GM18520 (cell line): ENCODE measurements at regions not wholly inside any gene's neighbourhood (a gene's known extent, or its start where the extent isn't known, plus 50 kb on each side); places are given as distances from the start of the nearest gene placed in this dataset.
"Not testable (repeated sequence)": the region's sequence is repeated elsewhere in the genome, so short reads cannot be mapped to it uniquely, and the experiment has no call there.

Source experiments
- ATAC-seq: cut with Tn5 transposase; IDR thresholded peaks from one replicate; pipeline ENCODE4 v1.9.1; 2021; ENCODE audit not compliant: unreplicated experiment

DNA sequence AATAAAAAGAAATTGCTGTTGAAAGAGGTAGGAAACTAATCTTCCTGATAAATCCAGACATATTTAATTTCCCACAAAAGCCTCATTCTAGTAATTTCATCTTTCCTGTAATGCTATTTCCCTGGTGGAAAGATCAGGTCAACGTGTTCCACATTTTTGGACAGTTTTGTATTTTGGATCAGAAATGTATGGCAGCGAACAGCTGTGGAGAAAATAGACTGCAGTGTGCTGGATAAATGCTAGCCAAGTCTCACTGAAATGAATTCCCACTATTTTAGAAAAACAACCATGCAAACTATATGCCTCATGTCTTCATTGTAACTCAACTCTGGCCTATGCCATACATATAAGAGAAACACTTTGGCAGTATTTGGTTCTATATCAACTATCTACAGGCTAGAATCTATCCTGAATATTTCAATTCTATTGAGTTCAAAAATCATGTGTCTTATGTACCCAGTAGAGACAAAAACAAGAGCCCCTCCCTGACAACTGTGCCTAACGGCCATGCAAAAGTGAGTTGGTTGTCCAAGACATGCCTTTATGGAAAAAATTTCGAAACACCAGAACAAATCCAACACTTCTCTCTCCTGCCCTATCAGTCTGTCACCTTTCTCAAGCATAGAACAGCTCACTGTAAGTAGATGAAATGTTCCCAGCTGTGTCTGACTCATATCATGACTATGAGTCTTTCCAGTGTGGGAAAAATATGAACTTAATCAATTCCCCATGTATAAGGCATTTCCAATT is 191.3 kb upstream of the NREP start:
- no peak for ATAC-seq

DNA sequence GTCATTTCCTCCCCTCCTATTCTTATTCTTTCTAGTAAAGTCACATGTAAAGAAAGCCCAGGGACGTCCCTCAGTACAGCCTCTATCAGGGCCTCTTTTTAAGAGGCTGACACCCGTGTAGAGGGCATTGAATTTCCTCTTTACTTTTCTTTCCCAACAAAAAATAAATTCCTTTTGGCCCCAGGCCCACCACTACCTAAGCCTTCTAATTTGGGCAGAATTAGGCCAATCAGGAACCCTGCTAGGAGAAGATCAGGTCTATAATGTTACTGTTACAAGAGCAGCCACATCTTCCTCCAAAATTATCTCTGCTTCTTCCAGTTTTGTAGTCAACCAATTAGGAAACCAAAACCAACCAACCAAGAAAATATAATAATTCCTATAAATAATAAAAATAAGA is 189.6 kb upstream of the NREP start:
- ATAC-seq, result no peak

DNA sequence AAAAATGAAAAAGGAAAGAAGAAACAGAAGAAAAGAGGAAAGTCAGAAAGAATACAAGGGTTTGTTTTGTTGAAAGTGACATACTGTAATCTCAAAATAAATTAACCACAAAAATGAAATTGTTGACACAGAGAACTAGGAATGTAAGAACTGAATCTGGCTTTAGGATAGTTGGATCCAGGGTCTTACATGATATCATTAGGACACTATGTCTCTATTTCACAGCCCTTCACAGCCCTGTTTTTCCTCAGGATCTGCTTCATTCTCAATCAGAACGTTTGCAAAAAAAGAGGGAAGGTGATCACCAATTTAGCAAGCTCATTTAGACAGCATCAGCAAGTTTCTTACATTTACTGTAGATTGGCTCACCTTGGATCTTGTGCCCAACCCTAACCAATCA is 188.5 kb upstream of the NREP start:
- ATAC-seq, result no peak

- no peak for ATAC-seq
Measured at GRCh38 chr5:111942661-111943401, 185.8 kb upstream of the NREP start.

DNA sequence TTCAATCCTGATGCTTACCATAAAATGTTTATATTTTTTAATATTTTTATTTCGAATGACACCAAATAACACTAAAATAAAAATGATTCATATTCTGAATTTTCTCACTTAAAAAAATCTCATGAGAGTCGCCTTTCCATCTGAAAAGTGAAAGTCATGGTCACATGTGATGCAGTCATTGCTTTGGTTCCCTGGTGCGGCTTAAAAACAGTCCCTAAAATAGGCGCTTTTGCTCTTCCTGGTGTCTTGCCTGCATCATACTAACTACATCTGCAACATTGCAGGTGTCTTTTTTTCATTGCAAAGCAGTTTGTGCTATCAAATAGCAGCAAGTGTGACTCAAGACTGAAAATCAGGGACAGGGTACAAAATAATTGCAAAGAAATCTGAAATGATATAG is 185.2 kb upstream of the NREP start:
- no peak for ATAC-seq

- no peak for ATAC-seq
Measured at GRCh38 chr5:111937094-111937493, 180.1 kb upstream of the NREP start.

GRCh38 chr5:111935835-111936234 is 178.8 kb upstream of the NREP start:
- ATAC-seq, result no peak

- ATAC-seq, result no peak
Measured at GRCh38 chr5:111935009-111935408, 178.0 kb upstream of the NREP start.

DNA sequence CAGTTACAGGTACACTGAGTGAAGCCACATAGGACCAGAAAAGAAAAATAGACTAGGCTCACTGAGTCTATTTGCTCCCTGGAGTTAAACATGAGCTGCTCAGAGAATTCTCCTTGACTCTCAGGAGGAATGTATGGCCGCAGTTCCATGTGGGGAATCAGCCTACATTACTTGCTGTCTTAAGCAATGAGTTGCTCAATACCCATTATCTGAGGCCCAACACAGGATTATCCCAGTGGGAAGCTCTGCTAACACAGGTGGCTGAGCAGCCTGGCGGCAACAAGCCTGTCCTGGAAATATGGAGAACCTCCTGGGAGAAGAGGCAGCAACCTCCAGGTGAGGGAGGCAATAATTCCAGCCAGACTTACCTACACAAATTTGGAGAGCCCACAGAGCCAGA is 177.5 kb upstream of the NREP start:
- ATAC-seq, result no peak

GRCh38 chr5:111933086-111933485 is 176.1 kb upstream of the NREP start:
- no peak for ATAC-seq

DNA sequence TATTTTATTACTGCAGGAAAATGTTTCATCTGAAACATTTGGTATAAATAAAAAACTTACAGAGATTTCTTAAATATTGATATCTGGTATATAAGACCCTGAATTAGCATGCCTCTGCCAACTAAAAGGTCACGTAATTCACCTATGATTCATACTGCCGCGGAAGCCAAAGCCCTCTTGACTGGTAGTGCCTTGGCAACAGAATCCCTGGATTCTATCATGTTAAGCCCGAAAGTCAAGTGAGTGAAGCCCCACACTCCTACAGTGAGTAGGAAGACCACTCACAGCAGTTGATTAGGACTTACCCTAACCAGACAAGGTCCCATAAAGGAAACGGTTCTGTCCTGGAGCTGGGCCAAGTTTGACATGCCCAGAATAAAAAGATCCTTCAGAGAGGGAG is 175.6 kb upstream of the NREP start:
- ATAC-seq, result no peak

- ATAC-seq, result no peak
Measured at GRCh38 chr5:111932199-111932598, 175.2 kb upstream of the NREP start.

GRCh38 chr5:111931655-111932054 is 174.7 kb upstream of the NREP start:
- no peak for ATAC-seq

DNA sequence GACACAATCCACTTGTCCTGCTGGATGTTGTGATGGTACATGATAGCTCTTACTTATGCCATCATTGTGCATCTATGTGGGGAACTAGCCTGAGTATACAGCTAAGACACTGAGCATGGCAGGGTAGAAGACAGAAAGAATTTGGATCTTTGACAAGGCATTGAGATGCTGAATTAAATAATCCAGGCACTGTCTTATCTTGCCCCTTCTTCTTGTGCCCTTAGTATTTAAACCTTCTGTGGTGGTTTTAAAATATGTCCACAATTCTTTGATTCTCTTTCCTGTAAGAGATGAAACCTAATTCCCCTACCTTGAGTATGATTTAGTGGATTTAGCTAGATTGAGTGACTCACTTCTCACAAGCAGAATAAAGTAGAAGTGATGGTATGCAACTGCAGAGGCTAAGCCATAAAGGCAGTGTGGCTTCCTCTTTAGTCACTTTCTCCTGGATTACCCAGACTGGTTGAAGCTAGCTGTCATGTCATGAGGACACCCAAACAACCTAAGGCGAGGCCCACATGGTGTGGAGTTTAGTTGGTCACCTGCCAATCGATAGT is 174.0 kb upstream of the NREP start:
- ATAC-seq, result no peak

DNA sequence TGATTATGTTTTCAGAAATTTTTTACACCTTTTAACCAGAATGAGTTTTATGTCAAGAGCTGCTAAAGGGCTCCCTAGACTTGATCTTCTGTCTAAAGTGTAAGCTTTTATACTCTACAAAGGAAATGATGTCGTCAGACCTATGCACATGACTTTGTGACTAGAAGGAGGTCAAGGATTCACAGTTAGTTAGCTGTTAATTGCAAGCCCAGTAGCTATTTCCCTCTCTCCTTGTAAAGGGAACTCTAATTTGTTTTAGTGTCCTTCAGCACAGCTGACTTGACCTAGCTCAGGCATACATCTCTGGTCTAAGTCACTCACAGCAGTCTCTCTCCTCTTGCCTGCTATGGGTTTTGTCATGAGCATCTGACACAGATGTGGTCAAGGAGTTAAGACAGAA is 173.5 kb upstream of the NREP start:
- no peak for ATAC-seq

- no peak for ATAC-seq
Measured at GRCh38 chr5:111929867-111930266, 172.9 kb upstream of the NREP start.

GRCh38 chr5:111929261-111929660 is 172.3 kb upstream of the NREP start:
- ATAC-seq, result no peak

- ATAC-seq, result no peak
Measured at GRCh38 chr5:111928511-111928910, 171.5 kb upstream of the NREP start.

GRCh38 chr5:111927191-111927590 is 170.2 kb upstream of the NREP start:
- no peak for ATAC-seq

DNA sequence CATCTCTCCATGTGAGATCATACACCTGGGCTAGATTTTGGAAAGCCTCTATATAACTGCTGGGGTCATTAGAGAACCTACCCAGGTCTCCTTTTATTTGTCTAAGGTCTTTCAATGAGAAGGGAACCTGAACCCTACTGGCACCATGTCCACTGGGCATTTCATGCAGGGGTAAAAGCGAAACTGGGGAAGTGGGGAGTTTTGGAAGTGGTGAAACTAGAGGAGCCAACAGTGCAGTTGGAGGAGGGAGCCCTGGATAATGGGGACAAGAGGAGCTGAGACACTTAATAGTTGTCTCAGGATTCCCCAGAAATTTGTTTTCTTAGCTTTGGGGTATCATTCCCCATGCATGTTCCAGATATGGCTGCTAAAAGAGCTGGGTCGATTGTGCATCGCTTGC is 169.0 kb upstream of the NREP start:
- ATAC-seq, result no peak

GRCh38 chr5:111922344-111922743 is 165.3 kb upstream of the NREP start:
- ATAC-seq, result no peak

GRCh38 chr5:111921691-111922090 is 164.7 kb upstream of the NREP start:
- ATAC-seq, result not testable (repeated sequence)
